SK-N-MC (cell line): ENCODE measurements at regions not wholly inside any gene's neighbourhood (a gene's known extent, or its start where the extent isn't known, plus 50 kb on each side); places are given as distances from the start of the nearest gene placed in this dataset.

Experiments used
- EZH2 ChIP-seq: fragments of 200-600 bp; sonication (generic); IDR thresholded peaks from one replicate; pipeline ENCODE4 v1.6.1; 2017; ENCODE audit warnings: antibody characterized with exemption
- POLR2AphosphoS5 ChIP-seq: IDR thresholded peaks from 2 replicates; pipeline ENCODE4 v1.6.1; 2012; ENCODE audit warnings: mild to moderate bottlenecking, low read depth, low read length, borderline replicate concordance

- no peak for TF ChIP-seq EZH2
- no peak for TF ChIP-seq POLR2AphosphoS5
These were observed 297.7 kb upstream of the FAT3 start for GRCh38 chr11:91926965-91927364.
